Epidermal melanocyte (primary cell): ENCODE measurements at regions not wholly inside any gene's neighbourhood (a gene's known extent, or its start where the extent isn't known, plus 50 kb on each side); places are given as distances from the start of the nearest gene placed in this dataset.

Experiments
- DNase-seq: peaks from one replicate; pipeline ENCODE4 v3.0.0; 2011; ENCODE audit warnings: low spot score; ENCODE audit not compliant: insufficient read length

DNA sequence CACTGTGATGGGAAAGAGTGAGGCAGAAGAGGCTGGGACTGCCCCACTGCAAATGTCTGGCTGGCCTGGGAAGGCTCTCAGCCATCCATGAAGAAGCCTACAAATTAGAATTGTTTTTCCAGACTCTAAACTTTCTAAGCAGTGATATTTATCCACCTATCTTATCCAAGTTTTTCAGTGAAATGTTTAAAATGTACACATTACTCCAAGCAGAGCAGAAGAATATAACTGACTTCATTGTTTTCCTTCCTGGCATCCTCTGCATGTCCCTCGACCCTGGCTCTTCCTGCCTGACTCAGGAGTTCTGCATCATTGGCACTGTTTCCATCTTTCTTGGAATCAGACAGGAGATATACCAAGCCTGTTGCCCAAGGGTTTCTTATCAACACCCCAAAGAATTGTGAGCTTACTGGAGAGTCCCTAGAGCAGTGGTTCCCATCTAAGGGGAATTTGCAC is 401.5 kb upstream of the PROK2 start:
- no peak for DNase-seq

DNA sequence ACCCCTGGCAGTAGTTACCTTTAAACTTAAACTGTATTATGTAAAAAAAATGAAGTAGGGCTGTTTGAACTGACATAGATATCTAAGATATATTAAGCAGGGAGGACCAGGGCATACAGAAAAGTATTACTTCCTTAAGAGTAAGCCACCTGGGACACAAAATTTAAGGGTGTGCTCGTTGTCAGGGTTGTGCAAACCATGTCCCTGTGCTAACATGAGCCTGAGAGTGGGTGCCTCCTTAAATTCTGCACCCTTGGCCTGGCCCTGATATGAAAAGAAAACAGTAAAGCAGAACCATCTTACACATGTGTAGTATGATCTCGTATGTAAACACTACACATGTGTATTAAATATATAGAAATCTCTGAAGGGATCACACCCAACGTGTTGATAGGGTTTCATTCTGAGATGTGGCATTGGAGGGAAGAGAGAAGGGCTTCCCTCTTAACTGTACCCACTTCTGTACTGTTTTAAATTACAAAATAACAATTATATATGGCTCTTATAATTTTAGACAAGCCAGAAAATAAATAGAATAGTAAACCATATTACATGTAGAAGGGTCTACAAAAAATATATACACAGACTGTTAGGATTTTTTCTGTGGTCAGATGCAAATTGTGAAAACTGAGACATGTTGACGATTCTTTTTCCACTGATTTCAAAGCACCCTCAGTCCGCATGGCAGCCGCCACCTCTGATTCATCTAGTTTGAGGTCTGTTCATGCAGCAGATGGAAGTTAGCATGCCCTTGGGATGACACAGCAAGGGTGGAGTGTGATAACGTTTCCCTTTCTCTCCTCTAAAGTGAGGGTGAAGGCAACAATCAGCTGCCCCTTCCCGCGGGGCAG is 400.8 kb upstream of the PROK2 start:
- DNase-seq: no peak

DNA sequence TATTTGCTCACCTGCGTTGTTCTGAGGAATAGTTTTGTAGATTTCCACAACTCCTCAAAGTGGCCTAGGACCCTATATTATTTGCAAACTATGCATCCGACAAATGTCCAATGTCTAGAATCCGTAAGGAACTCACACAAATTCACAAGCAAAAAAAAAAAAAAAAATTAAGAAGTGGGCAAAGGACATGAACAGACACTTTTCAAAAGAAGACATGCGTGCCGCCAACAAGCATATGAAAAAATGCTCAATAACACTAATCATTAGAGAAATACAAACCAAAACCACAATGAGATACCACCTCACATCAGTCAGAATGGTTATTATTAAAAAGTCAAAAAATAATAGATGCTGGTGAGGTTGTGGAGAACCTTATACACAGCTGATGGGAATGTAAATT is 398.5 kb upstream of the PROK2 start:
- no peak for DNase-seq

DNA sequence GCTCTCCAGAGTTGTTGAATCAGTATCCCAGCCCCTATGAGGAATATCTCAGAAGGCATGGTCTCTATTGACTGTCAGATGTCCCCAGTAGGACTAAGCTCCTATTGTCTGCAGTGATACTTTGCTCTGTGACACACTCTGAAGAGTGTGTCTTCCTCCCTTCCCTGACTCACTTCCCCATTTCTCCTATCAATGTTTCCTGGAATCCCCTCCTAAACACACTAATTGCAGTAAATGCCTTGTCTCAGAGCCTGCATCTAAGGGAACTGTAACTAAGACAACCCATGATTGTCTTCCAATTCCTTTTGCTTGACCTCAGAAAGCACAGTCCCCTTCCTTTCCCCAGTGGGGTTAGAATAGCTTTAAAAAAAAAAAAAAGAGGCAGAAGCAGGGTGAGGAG is 397.3 kb upstream of the PROK2 start:
- no peak for DNase-seq

DNA sequence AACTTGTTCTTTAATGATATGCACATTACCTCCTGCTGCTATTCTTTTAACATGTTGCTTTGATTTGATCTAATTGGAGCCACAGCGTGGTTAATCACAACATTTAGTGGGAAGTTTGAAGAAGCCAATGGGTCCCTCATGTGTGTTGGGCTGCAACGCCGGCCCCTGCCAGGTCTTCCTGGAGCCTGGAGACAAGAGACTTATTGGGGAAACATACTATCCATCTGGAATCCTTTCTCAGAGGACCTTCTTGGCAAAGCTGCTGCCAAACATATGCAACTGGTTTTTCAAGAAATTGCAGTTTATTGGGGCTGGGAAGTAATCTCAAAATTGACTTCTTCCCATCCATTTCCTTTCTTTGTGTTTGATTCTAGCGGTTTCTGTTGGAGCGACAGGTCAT is 396.3 kb upstream of the PROK2 start:
- DNase-seq: no peak

DNA sequence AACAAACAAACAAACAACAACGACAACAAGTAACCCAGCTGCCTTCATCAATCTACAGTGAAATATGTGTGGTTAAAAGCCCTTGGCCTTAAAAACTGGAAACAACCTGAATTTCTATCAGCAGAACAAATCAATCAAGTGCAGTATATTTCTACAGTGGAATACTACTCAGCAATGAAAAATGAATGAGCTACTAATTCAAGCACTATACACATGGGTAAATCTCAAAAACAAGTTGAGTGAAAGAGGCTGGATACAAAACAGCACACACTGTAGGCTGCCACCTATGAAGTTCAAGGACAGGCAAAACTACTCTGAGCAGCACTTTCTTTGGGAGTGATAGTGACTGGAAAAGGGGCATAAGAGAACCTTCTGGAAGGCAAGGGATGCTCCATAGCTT is 395.5 kb upstream of the PROK2 start:
- DNase-seq: no peak

DNA sequence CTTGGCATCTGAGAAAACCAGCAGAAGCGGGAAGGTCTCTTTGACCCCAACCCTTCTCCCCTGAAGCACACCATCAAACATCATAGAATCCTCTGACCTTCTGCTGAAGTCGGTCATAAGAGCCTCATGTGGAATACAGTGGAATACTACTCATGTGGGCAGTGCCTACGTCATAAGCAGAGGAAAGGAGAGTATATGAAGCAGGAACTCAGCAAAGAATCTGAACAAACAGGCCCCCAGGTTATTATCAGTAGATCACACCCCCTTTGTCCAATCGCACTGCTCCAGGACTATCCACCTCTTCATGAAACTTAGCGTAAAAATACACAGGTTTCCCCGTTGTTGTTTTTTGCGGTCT is 394.1 kb upstream of the PROK2 start:
- DNase-seq: no peak

DNA sequence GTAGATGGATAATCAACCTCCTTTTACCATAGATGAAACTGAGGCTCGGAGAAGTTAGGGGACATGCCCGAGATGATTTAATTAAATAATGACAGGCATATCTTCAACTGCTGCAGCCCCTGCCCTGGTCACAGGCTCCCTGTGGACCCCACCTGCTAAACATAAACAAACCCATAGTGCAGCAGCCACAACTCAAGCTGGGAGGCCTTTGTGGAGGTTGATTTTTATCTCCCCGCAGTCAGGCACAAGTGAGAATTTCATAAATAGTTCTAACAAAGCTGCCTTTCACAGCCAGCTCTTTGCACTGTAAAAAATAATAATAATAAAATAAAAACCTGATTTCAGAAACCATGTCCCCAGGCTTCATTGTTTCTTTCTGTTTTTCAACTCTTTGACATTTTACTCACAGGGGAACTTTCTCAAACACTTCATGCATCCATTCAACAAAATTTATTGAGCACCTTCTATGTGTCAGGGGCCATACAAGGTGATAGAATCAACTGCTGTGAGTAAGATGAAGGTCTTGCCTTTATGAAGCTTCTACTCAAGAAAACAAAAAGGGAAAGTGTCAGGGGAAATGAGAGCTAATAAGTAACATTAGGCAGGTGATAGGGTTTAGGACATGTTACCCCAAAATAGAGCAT is 393.6 kb upstream of the PROK2 start:
- DNase-seq: no peak

DNA sequence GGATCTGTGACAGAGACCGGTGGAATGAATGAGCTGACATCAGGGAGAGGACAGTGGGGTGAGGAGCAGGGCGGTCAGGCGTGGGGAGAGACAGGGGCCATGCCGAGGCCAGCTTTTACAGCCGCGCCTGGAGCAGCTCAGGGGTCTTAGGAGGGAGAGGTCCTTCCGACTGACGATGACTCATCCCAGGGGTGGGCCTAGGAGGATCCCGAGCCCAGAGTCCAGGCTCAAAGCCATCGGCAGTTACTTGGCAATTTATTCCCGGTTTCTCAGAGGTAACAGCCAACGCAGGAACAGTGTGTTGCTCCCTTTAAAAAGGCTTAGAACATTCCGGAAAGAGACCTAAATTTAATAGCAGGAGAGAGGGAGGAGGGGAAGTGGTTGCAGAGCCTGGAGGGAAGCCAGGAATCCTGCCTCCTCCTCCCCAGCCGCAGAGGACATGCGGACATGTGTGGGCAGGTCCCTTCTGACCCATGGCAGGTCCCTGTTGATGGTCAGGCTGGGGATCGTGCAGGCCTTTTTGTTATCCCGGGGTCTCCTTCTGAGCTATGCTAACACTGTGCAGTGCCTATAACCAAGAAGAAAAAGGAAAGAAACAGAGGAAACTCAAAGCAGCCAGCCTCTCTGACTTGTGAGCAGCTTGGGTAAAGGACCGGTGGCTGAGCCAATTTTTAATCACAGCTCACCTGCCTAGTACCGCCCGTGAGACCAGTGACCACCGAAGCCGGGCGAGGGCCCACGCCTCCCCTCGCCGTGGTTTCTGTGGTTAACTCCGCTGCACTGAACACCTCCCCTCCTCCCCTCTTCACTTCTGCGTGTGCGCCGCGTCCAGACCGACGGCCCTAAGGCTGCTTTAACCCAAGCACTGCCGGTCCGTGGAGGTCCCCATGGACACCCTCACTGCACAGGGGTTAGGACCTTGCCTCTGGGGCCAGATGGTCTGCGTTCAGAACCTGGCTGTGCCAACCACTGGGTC is 392.4 kb upstream of the PROK2 start:
- no peak for DNase-seq

DNA sequence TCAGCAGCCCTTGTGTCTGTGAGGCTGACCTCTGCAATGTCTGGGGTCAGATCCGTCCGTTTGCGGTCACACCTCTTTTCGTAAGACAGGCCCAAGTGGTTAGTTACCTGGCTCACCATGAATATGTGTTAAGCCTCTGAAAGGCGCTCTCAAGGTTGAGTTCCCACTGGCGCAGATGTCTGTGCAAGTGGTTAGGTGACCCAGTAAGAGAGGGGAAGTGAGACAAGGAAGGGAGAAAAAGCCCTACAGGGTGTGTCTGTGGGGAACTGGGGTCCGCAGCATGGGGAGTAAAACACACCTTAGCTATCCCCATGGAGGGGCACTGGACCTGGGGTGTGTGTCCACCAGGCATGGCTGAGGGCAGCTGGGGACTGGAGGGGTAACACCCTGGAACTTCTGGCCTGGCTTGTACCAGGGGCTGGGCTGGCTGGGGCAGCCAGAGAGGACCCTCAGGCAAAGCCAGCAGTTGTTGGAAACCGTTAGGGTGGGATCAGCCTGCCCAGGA is 391.6 kb upstream of the PROK2 start:
- no peak for DNase-seq

DNA sequence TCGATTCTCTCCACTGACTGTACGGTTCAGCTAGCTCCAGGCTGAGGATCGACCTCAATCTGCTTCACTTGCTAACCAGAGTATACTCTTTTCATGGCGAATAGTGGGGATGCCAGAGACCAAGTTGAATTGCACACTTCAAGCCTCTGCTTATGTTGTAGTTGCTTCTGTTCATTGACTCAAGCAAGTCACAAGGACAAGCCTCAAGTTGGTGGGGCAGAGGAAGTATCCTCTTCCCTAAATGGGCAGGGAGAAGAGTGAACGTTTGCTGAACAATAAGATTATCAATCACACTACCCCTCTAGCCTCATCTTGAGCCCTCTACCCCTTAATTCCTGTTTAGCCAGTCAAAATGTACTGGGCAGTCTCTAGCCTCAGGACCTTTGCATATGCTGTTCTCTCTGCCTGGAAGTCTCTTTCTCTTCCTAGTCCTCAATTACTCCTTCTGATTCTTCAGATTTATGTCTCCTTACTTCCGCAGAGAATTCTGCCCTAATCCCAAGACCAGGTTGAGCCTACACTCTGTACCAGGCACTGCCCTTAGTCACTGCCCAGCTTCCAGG is 390.4 kb upstream of the PROK2 start:
- no peak for DNase-seq

DNA sequence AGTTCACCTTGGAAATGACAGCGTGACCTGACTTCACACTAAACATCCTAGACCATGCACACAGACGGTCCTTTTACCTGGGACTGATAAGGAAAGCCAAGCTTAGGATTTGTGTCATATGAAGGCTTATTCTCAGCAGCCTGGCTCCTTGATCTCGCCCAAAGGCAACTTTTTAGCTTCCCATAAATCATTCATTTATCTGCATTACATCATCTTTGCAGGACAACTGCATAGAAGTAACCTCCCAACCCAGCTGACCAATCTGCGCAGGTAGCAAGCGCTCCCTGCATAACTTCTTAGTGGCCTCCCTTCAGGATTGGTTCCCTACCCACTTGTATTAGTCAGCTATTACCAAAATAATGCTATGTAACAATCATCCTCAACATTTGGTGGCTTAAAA is 389.9 kb upstream of the PROK2 start:
- DNase-seq: no peak

DNA sequence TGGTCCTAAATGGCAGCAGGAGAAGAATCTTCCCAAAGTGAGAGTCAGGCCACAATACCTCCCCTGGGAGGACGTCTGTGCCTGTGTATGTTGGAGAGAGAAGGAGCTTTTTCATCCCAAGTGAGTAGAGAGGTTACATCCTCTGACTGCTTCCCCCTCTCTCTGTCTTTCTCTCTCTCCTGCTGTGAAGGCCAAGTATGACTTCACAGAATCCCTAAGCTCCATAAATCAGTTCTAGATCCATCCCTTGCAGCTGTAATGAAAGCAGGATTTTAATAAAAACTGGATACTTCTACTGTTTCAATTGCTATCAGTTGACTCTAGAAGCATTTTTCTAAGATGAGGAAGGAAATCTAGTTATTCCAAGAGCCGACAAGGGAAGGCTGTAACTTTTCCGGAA is 389.1 kb upstream of the PROK2 start:
- no peak for DNase-seq

DNA sequence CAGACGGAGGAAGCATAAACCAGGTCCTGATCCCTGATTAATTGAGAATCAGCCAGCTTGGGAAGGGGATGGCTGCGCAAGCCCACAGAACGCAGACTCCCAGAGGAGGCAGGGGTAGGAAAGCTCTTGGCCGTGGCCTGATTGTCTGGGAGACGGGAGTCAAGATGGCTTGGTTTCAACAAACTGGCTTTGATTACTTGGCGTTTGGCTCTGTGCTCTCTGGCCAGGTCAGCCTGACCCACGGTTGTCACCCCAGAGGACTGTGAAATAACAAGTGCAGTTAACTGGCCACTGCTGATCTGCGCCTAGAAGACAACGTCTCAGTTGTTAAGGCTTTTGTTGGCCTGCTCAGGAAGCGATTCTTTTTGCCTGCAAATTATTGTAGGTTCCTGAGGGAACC is 387.0 kb upstream of the PROK2 start:
- no peak for DNase-seq

DNA sequence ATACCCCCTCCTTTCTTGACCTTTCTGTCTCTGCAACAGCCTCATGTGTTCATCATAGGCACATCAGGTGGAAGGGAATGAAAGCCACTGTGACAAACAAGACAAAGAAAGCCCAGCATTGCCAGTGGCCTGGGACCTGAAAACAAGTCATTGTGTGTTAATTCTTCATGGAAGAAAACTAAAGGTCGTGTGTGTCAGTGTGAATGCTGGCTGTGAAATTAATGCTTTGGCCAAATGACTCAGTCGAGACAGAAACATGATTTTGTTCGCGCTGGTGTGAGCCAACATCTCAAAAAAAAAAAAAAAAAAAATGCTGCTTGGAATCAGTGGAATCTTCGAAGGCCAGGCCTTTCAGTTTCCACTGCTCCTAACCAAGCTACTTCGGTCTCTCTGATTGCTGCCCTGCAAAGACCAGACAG is 386.5 kb upstream of the PROK2 start:
- DNase-seq: no peak

DNA sequence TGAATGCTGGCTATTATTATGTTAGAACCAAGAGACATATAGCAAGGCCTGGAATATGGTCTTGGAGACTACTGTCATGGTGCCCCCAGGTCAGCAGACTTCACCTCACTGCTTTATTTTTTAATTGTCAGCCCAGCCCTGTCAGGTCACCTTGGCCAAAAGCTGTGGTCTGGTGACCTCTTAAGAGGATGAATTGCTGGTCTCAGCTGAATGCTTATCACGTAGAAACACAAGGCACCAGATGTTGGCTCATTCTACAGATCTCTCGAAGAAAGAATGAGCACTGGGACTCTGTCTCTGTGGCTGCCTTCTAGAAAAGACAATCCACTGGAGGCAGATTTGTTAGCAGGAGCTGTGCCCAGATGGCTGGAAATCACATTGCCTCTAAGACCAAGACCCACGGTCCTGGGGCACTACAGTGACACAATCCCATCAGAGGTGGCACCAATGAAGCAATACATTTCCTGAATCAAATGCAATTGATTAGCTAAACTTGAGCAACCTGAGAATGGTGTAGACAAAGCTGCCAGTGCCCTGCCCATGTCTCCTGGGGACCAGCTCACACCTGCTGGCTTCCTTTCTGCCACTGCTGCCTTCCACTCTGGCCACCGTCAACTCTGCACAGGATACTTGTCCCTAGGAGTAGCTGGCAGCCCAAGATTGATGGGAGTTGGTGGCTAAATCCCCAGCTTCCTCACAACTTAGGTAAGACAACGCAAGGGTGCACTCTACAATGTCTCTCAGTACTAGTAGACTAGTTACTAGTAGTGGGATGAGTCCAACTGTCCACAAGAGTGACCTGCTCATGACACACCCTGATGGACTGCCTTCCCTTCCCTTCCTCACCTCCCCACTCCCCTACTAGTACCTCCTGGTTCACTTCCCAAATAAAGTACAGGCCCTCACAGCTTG is 384.9 kb upstream of the PROK2 start:
- no peak for DNase-seq

DNA sequence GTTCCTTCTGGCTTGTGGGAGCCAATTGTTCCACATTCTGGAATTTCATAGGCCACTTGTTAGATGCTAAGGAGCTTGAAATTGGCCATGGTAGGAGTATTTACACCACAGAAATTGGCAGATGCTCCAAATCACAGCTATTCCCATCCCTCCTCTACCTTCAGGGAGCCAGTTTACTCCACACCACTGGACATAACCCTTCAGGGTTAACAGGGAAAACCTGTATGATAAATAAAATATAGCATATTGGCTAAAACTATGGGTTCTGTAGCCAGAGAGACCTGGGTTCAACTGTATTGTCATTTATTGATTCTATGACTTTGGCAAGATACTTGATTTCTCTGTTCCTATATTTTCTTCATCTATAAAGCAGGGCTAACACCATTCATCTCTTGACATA is 384.2 kb upstream of the PROK2 start:
- DNase-seq: no peak

DNA sequence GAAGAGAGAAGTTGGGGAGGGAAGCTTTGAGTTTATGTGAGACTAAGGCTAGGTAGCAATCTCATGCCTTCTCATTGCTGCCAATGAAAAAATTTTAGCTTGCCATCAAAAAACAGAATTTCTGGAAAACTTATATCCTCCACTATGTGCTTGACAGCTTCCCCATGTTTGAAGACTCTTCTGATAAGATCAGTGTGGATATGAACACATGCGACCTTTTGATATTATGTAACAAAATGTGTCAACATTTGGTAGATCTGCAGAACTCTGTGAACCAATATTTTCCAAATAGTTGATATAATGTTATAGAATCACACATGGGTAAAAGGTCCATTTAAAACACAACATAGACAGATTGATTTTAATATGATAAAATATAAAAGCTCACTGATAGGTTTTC is 380.9 kb upstream of the PROK2 start:
- no peak for DNase-seq

DNA sequence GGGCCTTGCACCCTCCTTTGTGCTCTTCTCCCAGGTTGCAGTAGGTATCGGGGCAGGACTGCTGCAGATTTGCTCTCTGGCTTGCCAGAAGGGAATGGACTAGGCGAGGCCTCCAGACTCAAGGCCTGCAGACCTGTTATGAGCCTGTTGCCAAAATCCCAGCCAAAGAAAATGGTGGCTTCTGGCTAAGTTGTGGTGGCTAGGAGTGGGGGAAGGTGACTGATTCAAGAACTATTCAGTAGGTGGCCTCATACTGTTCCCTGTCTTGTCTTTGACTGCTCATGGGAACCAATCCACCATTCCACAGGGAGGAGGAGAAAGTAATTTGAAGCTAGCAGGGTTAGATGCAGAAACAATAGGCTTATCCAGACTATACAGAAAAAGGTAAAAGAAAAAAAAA is 380.4 kb upstream of the PROK2 start:
- DNase-seq: no peak

DNA sequence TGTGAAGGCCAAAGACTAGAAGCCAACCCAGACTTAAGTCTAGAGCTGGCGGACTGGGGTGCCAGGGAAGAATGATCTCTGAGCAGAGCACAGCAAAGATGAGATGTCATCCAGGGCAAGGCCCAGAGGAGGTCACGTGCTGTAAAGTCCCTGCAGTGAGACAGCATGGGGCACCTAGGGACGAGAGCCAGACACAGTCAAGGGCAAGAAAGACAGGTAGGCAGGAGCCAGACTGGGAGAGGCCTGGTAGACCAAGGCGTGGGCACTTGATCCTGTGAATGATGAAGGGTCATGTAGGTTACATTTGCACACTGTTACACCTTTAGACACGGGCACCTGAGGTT is 379.7 kb upstream of the PROK2 start:
- DNase-seq: no peak
